ENCODE measurements at regions not wholly inside any gene's neighbourhood (a gene's known extent, or its start where the extent isn't known, plus 50 kb on each side); places are given as distances from the start of the nearest gene placed in this dataset.
A peak's percentile ranks its signal among the peaks of the same experiment; 100 is the strongest.
"Not testable (repeated sequence)": the region's sequence is repeated elsewhere in the genome, so short reads cannot be mapped to it uniquely, and the experiment has no call there.

GRCh38 chr13:86909318-86909717 is 761.9 kb upstream of the SLITRK5 start:
- H3K4me3 ChIP-seq = peak overlapping the region in 2 of 4 donors; percentile 14 to 15
- H3K4me1 ChIP-seq = peaks cover 0 to 7% (median 2%) of the 10 kb centered on the region in 4 donors
- no peak for DNase-seq
- H3K27ac ChIP-seq = peak overlapping the region in 3 of 4 donors; percentile 22 to 30 (median 28)
- no peaks in the 10 kb centered on the region for H3K27me3 ChIP-seq
- 22 to 75% methylated on average over 6 of the region's 6 CpGs for WGBS, 2 donors
- no peaks in the 10 kb centered on the region for H3K36me3 ChIP-seq
- no peaks in the 10 kb centered on the region for H3K9me3 ChIP-seq
- intact Hi-C loops (cut with DNase I) = no loop called here
- TF ChIP-seq POLR2AphosphoS5 (IDR thresholded peaks at IDR 0.05) = no peak
- no peak for TF ChIP-seq CTCF (IDR thresholded peaks at IDR 0.05)
- TF ChIP-seq EP300 (IDR thresholded peaks at IDR 0.05) = no peak
- no peak for TF ChIP-seq POLR2A (IDR thresholded peaks at IDR 0.05)

DNA sequence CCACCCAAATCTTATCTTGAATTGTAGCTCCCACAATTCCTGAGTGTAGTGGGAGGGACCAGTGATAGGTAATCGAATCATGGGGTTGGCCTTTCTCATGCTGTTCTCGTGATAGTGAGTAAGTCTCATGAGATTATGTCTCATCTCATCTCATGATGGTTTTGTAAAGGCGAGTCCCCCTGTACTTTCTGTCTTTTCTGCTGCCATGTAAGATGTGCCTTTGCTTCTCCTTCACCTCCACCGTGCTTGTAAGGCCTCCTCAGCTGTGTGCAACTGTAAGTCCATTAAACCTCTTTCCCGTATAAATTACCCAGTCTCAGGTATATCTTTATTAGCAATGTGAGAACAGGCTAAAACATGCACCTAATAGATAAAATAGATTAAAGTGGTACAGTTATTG is 756.4 kb upstream of the SLITRK5 start:
- H3K9me3 ChIP-seq = no peaks in the 10 kb centered on the region
- no peak overlapping the region for H3K27ac ChIP-seq
- TF ChIP-seq EP300 (IDR thresholded peaks at IDR 0.05) (no peak), POLR2A (IDR thresholded peaks at IDR 0.05) (no peak), CTCF (IDR thresholded peaks at IDR 0.05) (no peak), POLR2AphosphoS5 (IDR thresholded peaks at IDR 0.05) (no peak)
- DNase-seq = no peak
- H3K4me3 ChIP-seq = no peak overlapping the region
- H3K4me1 ChIP-seq = no peaks in the 10 kb centered on the region
- H3K36me3 ChIP-seq = no peaks in the 10 kb centered on the region
- H3K27me3 ChIP-seq = no peaks in the 10 kb centered on the region
- intact Hi-C loops (cut with DNase I) = no loop called here
- WGBS, 2 donors = 86 to 87% methylated on average over 5 of the region's 5 CpGs

DNA sequence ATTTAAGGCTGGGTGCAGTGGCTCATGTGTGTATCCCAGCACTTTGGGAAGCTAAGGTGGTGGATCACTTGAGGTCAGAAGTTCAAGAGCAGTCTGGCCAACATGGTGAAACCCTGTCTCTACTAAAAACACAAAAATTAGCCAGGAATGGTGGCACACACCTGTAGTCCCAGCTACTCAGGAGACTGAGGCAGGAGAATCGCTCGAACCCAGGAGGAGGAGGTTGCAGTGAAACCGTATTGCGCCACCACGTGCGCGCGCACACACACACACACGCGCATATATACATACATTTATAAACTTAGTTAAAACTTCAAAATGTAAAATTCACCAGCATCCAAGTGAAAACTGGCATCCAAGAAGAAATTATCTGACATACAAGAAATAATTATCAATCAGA is 753.7 kb upstream of the SLITRK5 start:
- H3K4me3 ChIP-seq; H3K36me3 ChIP-seq; H3K4me1 ChIP-seq; H3K27me3 ChIP-seq; H3K27ac ChIP-seq; intact Hi-C loops (cut with DNase I); H3K9me3 ChIP-seq; DNase-seq: not testable (repeated sequence)
- 95 to 98% methylated on average over 10 of the region's 10 CpGs for WGBS, 2 donors

DNA sequence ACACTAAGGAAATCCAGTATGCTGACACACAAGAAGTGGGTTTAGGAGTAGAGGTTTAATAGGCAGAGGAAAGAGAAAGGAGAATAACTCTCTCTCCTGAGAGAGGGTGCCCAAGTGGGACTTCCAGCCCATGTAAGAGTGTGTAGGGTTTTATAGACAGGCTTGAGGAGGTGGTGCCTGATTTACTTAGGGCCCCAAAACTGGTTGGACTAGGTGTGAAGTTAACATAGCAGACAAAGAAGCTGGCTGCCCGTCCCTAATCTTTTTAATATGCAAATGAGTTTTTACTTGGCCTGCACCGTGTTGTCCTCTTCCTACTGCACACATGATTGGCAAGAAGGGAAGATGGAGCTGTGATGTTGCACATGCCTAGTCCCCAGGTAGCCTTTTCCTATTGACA is 752.5 kb upstream of the SLITRK5 start:
- WGBS, 2 donors = 25 to 54% methylated on average over 2 of the region's 2 CpGs
- TF ChIP-seq EP300 (IDR thresholded peaks at IDR 0.05) = no peak
- no peak for TF ChIP-seq CTCF (IDR thresholded peaks at IDR 0.05)
- no peak for TF ChIP-seq POLR2A (IDR thresholded peaks at IDR 0.05)
- TF ChIP-seq POLR2AphosphoS5 (IDR thresholded peaks at IDR 0.05) = no peak
- DNase-seq = no peak

GRCh38 chr13:86920961-86921360 is 750.2 kb upstream of the SLITRK5 start:
- H3K27ac ChIP-seq = no peak overlapping the region
- WGBS, 2 donors = 63 to 76% methylated on average over 1 of the region's 1 CpG
- H3K9me3 ChIP-seq = no peaks in the 10 kb centered on the region
- H3K4me1 ChIP-seq = no peaks in the 10 kb centered on the region
- TF ChIP-seq CTCF (IDR thresholded peaks at IDR 0.05) = no peak
- TF ChIP-seq POLR2A (IDR thresholded peaks at IDR 0.05) = no peak
- no peak for TF ChIP-seq EP300 (IDR thresholded peaks at IDR 0.05)
- TF ChIP-seq POLR2AphosphoS5 (IDR thresholded peaks at IDR 0.05) = no peak
- intact Hi-C loops (cut with DNase I) = no loop called here
- H3K4me3 ChIP-seq = no peak overlapping the region
- no peaks in the 10 kb centered on the region for H3K27me3 ChIP-seq
- DNase-seq = no peak
- no peaks in the 10 kb centered on the region for H3K36me3 ChIP-seq

More for the DNA sequence above, 752.5 kb upstream of the SLITRK5 start:
- Histone ChIP-seq H3K9me3 (no peaks in the 10 kb centered on the region), H3K36me3 (no peaks in the 10 kb centered on the region), H3K4me3 (no peak overlapping the region), H3K27ac (no peak overlapping the region), H3K27me3 (no peaks in the 10 kb centered on the region), H3K4me1 (no peaks in the 10 kb centered on the region)
- intact Hi-C loops (cut with DNase I) = no loop called here

All from sigmoid colon (tissue), 6 donors.